ENCODE measurements at regions not wholly inside any gene's neighbourhood (a gene's known extent, or its start where the extent isn't known, plus 50 kb on each side); places are given as distances from the start of the nearest gene placed in this dataset.

- no peak for DNase-seq (ENCODE audit: low read depth)
- no peak overlapping the region for H3K4me3 ChIP-seq (replicated peaks; ENCODE audit: low read depth, low read length)
- TF ChIP-seq, protein P1, sequence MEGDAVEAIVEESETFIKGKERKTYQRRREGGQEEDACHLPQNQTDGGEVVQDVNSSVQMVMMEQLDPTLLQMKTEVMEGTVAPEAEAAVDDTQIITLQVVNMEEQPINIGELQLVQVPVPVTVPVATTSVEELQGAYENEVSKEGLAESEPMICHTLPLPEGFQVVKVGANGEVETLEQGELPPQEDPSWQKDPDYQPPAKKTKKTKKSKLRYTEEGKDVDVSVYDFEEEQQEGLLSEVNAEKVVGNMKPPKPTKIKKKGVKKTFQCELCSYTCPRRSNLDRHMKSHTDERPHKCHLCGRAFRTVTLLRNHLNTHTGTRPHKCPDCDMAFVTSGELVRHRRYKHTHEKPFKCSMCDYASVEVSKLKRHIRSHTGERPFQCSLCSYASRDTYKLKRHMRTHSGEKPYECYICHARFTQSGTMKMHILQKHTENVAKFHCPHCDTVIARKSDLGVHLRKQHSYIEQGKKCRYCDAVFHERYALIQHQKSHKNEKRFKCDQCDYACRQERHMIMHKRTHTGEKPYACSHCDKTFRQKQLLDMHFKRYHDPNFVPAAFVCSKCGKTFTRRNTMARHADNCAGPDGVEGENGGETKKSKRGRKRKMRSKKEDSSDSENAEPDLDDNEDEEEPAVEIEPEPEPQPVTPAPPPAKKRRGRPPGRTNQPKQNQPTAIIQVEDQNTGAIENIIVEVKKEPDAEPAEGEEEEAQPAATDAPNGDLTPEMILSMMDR (IDR thresholded peaks at IDR 0.05; ENCODE audit: low read length, missing control alignments) = no peak
These were observed 279.7 kb upstream of the ATP2B1 start for GRCh38 chr12:89988188-89988915.

GRCh38 chr12:89985935-89986334 lies 277.3 kb upstream of the ATP2B1 start:
- TF ChIP-seq, protein P1 (IDR thresholded peaks at IDR 0.05; ENCODE audit: low read length, missing control alignments) = no peak
- no peak for DNase-seq (ENCODE audit: low read depth)

DNA sequence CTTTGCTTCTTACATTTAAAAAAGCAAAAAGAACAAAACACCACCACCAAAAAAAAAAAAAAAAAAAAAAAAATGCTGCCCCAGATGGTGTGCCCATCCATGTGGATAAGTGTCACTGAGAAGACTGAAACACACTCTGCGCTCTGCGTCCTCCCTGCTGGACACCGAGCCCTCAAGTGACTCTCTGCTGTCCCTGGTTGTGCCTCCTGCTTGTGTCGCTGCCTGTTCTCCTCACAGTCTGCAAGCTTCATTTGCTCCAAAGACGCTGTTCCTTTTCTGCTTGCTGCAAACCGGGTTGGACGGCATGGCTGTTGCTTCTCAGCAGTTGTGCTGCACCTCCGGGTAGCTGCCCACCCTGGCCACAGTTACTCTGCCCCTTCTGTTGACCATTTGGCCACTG lies 276.2 kb upstream of the ATP2B1 start:
- H3K4me3 ChIP-seq (replicated peaks; ENCODE audit: low read depth, low read length) = no peak overlapping the region
- TF ChIP-seq, protein P1 (IDR thresholded peaks at IDR 0.05; ENCODE audit: low read length, missing control alignments) = no peak
- no peak for DNase-seq (ENCODE audit: low read depth)

More at GRCh38 chr12:89985935-89986334, 277.3 kb upstream of the ATP2B1 start:
- no peak overlapping the region for H3K4me3 ChIP-seq (replicated peaks; ENCODE audit: low read depth, low read length)

- DNase-seq (ENCODE audit: low read depth) = no peak
- TF ChIP-seq, protein P1 (IDR thresholded peaks at IDR 0.05; ENCODE audit: low read length, missing control alignments) = no peak
- H3K4me3 ChIP-seq (replicated peaks; ENCODE audit: low read depth, low read length) = no peak overlapping the region
These were observed 275.0 kb upstream of the ATP2B1 start for GRCh38 chr12:89983622-89984021.

- TF ChIP-seq, protein P1 (IDR thresholded peaks at IDR 0.05; ENCODE audit: low read length, missing control alignments) = no peak
- peak; percentile 79 for DNase-seq (ENCODE audit: low read depth)
These were observed 271.6 kb upstream of the ATP2B1 start for GRCh38 chr12:89980236-89980635.

GRCh38 chr12:89977405-89978085 lies 268.9 kb upstream of the ATP2B1 start:
- no peak for DNase-seq (ENCODE audit: low read depth)
- TF ChIP-seq, protein P1 (IDR thresholded peaks at IDR 0.05; ENCODE audit: low read length, missing control alignments) = no peak
- H3K4me3 ChIP-seq (replicated peaks; ENCODE audit: low read depth, low read length) = no peak overlapping the region

More at GRCh38 chr12:89980236-89980635, 271.6 kb upstream of the ATP2B1 start:
- no peak overlapping the region for H3K4me3 ChIP-seq (replicated peaks; ENCODE audit: low read depth, low read length)
